SU-DHL-6 (cell line): ENCODE measurements at regions not wholly inside any gene's neighbourhood (a gene's known extent, or its start where the extent isn't known, plus 50 kb on each side); places are given as distances from the start of the nearest gene placed in this dataset.

Experiments used
- H2AFZ ChIP-seq: fragments of 200-600 bp; sonication (generic); 2 replicates; pipeline ENCODE4 v1.6.1; 2014; ENCODE audit warnings: low read depth, mild to moderate bottlenecking, moderate library complexity, mixed read lengths, antibody characterized with exemption, low read length; ENCODE audit not compliant: severe bottlenecking
- H3F3A ChIP-seq: fragments of 200-600 bp; shearing (Covaris generic); 2 replicates; pipeline ENCODE4 v1.6.0; 2016; ENCODE audit warnings: antibody characterized with exemption, mild to moderate bottlenecking; ENCODE audit not compliant: insufficient read depth
- H3K27ac ChIP-seq: fragments of 200-600 bp; sonication (generic); 2 replicates; pipeline ENCODE4 v1.5.1; 2016; ENCODE audit warnings: low read depth, mild to moderate bottlenecking, low read length, moderate library complexity, mixed read lengths
- H3K27me3 ChIP-seq: fragments of 200-600 bp; sonication (generic), shearing (Covaris generic); 2 replicates; pipeline ENCODE4 v1.6.0; 2014; ENCODE audit warnings: mild to moderate bottlenecking, low read length
- H3K36me3 ChIP-seq: fragments of 200-600 bp; sonication (generic); 2 replicates; pipeline ENCODE4 v1.6.1; 2014; ENCODE audit warnings: mild to moderate bottlenecking, low read length, mixed read lengths
- H3K4me2 ChIP-seq: fragments of 300-600, 200-600 bp; shearing (Covaris generic), sonication (generic); 2 replicates; pipeline ENCODE4 v1.6.0; 2014; ENCODE audit warnings: low read length, low read depth, mild to moderate bottlenecking; ENCODE audit not compliant: poor library complexity, severe bottlenecking
- H3K4me3 ChIP-seq: fragments of 200-600 bp; sonication (generic); 2 replicates; pipeline ENCODE4 v1.5.1; 2014; ENCODE audit warnings: antibody characterized with exemption, low read length, mild to moderate bottlenecking, mixed read lengths; ENCODE audit not compliant: insufficient read depth, poor library complexity, severe bottlenecking
- H3K79me2 ChIP-seq: fragments of 200-600 bp; sonication (generic); 2 replicates; pipeline ENCODE4 v1.6.1; 2014; ENCODE audit warnings: mild to moderate bottlenecking, low read length, moderate library complexity; ENCODE audit not compliant: insufficient read depth
- H3K9ac ChIP-seq: fragments of 200-600 bp; sonication (generic); 2 replicates; pipeline ENCODE4 v1.7.0; 2014; ENCODE audit warnings: mild to moderate bottlenecking, low read length
- H3K9me2 ChIP-seq: fragments of 200-600 bp; sonication (generic); replicated peaks from 2 replicates; pipeline ENCODE4 v1.6.1; 2014; ENCODE audit warnings: low read length; ENCODE audit not compliant: insufficient read depth
- H3K9me3 ChIP-seq: fragments of 200-600 bp; sonication (generic); 2 replicates; pipeline ENCODE4 v1.6.1; 2014; ENCODE audit warnings: low read length, mixed read lengths; ENCODE audit not compliant: insufficient read depth
- H4K20me1 ChIP-seq: fragments of 200-600 bp; sonication (generic); 2 replicates; pipeline ENCODE4 v1.6.1; 2014; ENCODE audit warnings: low read depth, mild to moderate bottlenecking, antibody characterized with exemption, low read length, moderate library complexity, mixed read lengths
- CTCF ChIP-seq: fragments of 200-600 bp; sonication (generic); IDR thresholded peaks from one replicate; pipeline ENCODE4 v1.5.1; 2017; ENCODE audit warnings: antibody characterized with exemption, mild to moderate bottlenecking, low read length, moderate library complexity; ENCODE audit not compliant: insufficient read depth, poor library complexity, severe bottlenecking
- EZH2phosphoT487 ChIP-seq: fragments of 200-600 bp; sonication (generic), shearing (Covaris generic); conservative IDR thresholded peaks from 2 replicates; pipeline ENCODE4 v1.6.1; 2018; ENCODE audit warnings: mild to moderate bottlenecking, antibody characterized with exemption, low read length, moderate library complexity, mixed read lengths

- Histone ChIP-seq H3K9ac (no peak overlapping the region), H3K27me3 (peaks cover 4% of the 10 kb centered on the region; the same call in 1 of the 2 replicates), H3K9me3 (0 out of 2 replicates have a peak, but pooled peaks cover 3% of the 10 kb centered on the region), H3K4me3 (no peak overlapping the region), H3K9me2 (no peaks in the 10 kb centered on the region), H3K36me3 (no peaks in the 10 kb centered on the region), H3K4me2 (no peak overlapping the region), H3K79me2 (no peaks in the 10 kb centered on the region), H4K20me1 (no peaks in the 10 kb centered on the region), H3F3A (no peaks in the 10 kb centered on the region), H2AFZ (no peak overlapping the region), H3K27ac (no peak overlapping the region)
- no peak for TF ChIP-seq CTCF
- no peak for TF ChIP-seq EZH2phosphoT487
These were observed 247.6 kb upstream of the TSHZ2 start for GRCh38 chr20:52724541-52724940.

- Histone ChIP-seq H3K27me3 (peaks cover 4% of the 10 kb centered on the region; the same call in 1 of the 2 replicates), H3K36me3 (no peaks in the 10 kb centered on the region), H3K4me3 (no peak overlapping the region), H3K27ac (no peak overlapping the region), H3K9me2 (no peaks in the 10 kb centered on the region; the same call in 1 of the 2 replicates), H3K9me3 (0 out of 2 replicates have a peak, but pooled peaks cover 3% of the 10 kb centered on the region), H3K9ac (no peak overlapping the region), H4K20me1 (no peaks in the 10 kb centered on the region), H3K4me2 (no peak overlapping the region), H3F3A (no peaks in the 10 kb centered on the region), H3K79me2 (no peaks in the 10 kb centered on the region), H2AFZ (no peak overlapping the region)
- no peak for TF ChIP-seq EZH2phosphoT487
- no peak for TF ChIP-seq CTCF
These were observed 249.1 kb upstream of the TSHZ2 start for GRCh38 chr20:52722926-52723688.

GRCh38 chr20:52708137-52708536 lies 264.0 kb upstream of the TSHZ2 start:
- Histone ChIP-seq H3K4me3 (no peak overlapping the region), H3K36me3 (no peaks in the 10 kb centered on the region), H3K27me3 (no peaks in the 10 kb centered on the region), H3K27ac (no peak overlapping the region), H3K79me2 (no peaks in the 10 kb centered on the region), H3K4me2 (no peak overlapping the region), H4K20me1 (no peaks in the 10 kb centered on the region), H3K9me2 (no peaks in the 10 kb centered on the region), H3K9ac (no peak overlapping the region), H3K9me3 (no peaks in the 10 kb centered on the region), H3F3A (no peaks in the 10 kb centered on the region), H2AFZ (no peak overlapping the region)
- no peak for TF ChIP-seq EZH2phosphoT487
- no peak for TF ChIP-seq CTCF
